ENCODE measurements at regions not wholly inside any gene's neighbourhood (a gene's known extent, or its start where the extent isn't known, plus 50 kb on each side); places are given as distances from the start of the nearest gene placed in this dataset.
"Not testable (repeated sequence)": the region's sequence is repeated elsewhere in the genome, so short reads cannot be mapped to it uniquely, and the experiment has no call there.

DNA sequence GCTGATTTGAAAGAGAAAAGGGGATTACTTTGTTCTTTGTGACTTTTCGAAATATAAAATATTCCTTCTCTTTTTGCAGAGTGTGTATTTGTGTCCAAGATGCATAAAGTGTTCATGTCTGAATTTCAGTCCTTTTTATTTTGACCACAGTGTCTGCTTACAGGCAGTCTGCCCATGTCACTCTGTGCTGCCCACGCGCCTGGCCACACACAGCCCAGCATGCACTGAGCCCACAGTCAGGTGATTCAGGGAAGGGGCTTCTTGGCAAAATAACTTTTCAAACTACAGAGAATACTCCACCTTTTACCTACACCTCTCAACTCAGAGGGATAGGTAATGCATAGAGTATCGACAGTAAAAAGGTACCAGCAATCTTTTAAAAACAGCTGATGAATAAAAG, 142.5 kb upstream of the TRPC4 start:
- H3K27me3 Mint-ChIP-seq: no peaks in the 10 kb centered on the region
- H3K36me3 Mint-ChIP-seq (ENCODE audit: low read depth): no peaks in the 10 kb centered on the region
- H3K4me1 Mint-ChIP-seq: no peaks in the 10 kb centered on the region
- no peaks in the 10 kb centered on the region for H3K9me3 Mint-ChIP-seq
- no peak for DNase-seq
- intact Hi-C loops (cut with micrococcal nuclease): no loop called here
- no peak overlapping the region for H3K4me3 Mint-ChIP-seq
- H3K27ac Mint-ChIP-seq: no peak overlapping the region

GRCh38 chr13:38008636-38009035, 139.1 kb upstream of the TRPC4 start:
- Mint-ChIP-seq H3K4me3 (no peak overlapping the region), H3K27me3 (no peaks in the 10 kb centered on the region), H3K9me3 (peaks cover 4% of the 10 kb centered on the region), H3K36me3 (ENCODE audit: low read depth) (no peaks in the 10 kb centered on the region), H3K4me1 (no peaks in the 10 kb centered on the region), H3K27ac (no peak overlapping the region)
- intact Hi-C loops (cut with micrococcal nuclease): no loop called here
- DNase-seq: no peak

GRCh38 chr13:38002606-38003005, 133.0 kb upstream of the TRPC4 start:
- no peaks in the 10 kb centered on the region for H3K36me3 Mint-ChIP-seq (ENCODE audit: low read depth)
- H3K27ac Mint-ChIP-seq: no peak overlapping the region
- intact Hi-C loops (cut with micrococcal nuclease): no loop called here
- no peak overlapping the region for H3K4me3 Mint-ChIP-seq
- H3K4me1 Mint-ChIP-seq: no peaks in the 10 kb centered on the region
- peaks cover 4% of the 10 kb centered on the region for H3K9me3 Mint-ChIP-seq
- DNase-seq: no peak
- H3K27me3 Mint-ChIP-seq: no peaks in the 10 kb centered on the region

GRCh38 chr13:37997641-37998040, 128.1 kb upstream of the TRPC4 start:
- H3K9me3 Mint-ChIP-seq: no peaks in the 10 kb centered on the region
- no peak overlapping the region for H3K27ac Mint-ChIP-seq
- intact Hi-C loops (cut with micrococcal nuclease): no loop called here
- no peaks in the 10 kb centered on the region for H3K36me3 Mint-ChIP-seq (ENCODE audit: low read depth)
- no peaks in the 10 kb centered on the region for H3K4me1 Mint-ChIP-seq
- H3K27me3 Mint-ChIP-seq: no peaks in the 10 kb centered on the region
- no peak overlapping the region for H3K4me3 Mint-ChIP-seq
- no peak for DNase-seq

- H3K36me3 Mint-ChIP-seq (ENCODE audit: low read depth): no peaks in the 10 kb centered on the region
- no peaks in the 10 kb centered on the region for H3K9me3 Mint-ChIP-seq
- DNase-seq: no peak
- intact Hi-C loops (cut with micrococcal nuclease): no loop called here
- H3K27ac Mint-ChIP-seq: no peak overlapping the region
- H3K4me3 Mint-ChIP-seq: no peak overlapping the region
- no peaks in the 10 kb centered on the region for H3K4me1 Mint-ChIP-seq
- H3K27me3 Mint-ChIP-seq: no peaks in the 10 kb centered on the region
Measured at GRCh38 chr13:37995092-37995491, 125.5 kb upstream of the TRPC4 start.

DNA sequence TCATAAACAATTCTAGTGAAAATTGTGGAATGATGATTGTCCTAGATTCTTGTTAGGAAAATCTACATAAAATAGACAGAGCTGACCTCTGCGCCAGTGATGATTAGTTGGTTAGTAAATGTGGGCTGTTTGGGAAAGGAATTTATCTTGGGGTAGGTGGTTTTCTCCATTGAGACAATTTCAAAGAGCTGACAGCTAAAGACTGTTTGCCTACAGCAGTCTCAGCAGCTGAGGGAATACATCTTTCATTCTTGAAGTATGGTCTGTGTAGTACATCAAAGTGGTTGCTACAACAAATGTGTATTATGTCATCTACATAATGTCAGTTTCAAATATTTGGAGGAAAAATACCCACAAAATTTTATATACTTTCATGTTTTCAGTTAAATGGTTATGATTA, 117.2 kb upstream of the TRPC4 start:
- DNase-seq: no peak
- H3K36me3 Mint-ChIP-seq (ENCODE audit: low read depth): no peaks in the 10 kb centered on the region
- intact Hi-C loops (cut with micrococcal nuclease): no loop called here
- no peaks in the 10 kb centered on the region for H3K27me3 Mint-ChIP-seq
- no peaks in the 10 kb centered on the region for H3K4me1 Mint-ChIP-seq
- no peak overlapping the region for H3K27ac Mint-ChIP-seq
- no peak overlapping the region for H3K4me3 Mint-ChIP-seq
- no peaks in the 10 kb centered on the region for H3K9me3 Mint-ChIP-seq

DNA sequence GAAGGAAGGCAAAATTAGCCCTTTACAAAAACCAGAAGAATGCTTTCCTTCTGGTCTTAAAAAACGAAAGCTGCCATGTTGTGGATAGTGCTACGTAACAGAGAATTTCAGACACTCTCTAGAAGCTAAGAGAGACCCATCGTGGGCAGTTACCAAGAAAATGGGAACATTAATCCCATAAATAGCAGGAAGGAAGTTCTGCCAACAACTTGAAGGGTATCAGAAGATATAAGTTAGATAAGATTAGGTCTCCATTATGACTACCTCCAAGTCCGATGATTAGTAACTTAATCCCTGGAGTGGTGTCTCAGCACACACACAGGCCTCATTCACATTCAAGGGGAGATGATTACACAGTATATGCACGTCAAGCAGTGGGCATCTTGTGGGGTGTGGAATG, 115.7 kb upstream of the TRPC4 start:
- Mint-ChIP-seq H3K4me1 (no peaks in the 10 kb centered on the region), H3K27ac (no peak overlapping the region), H3K27me3 (no peaks in the 10 kb centered on the region), H3K36me3 (ENCODE audit: low read depth) (no peaks in the 10 kb centered on the region), H3K4me3 (no peak overlapping the region), H3K9me3 (no peaks in the 10 kb centered on the region)
- intact Hi-C loops (cut with micrococcal nuclease): no loop called here
- DNase-seq: no peak

GRCh38 chr13:37984357-37984756, 114.8 kb upstream of the TRPC4 start:
- Mint-ChIP-seq H3K4me3 (no peak overlapping the region), H3K27ac (no peak overlapping the region), H3K9me3 (no peaks in the 10 kb centered on the region), H3K4me1 (no peaks in the 10 kb centered on the region), H3K36me3 (ENCODE audit: low read depth) (no peaks in the 10 kb centered on the region), H3K27me3 (no peaks in the 10 kb centered on the region)
- DNase-seq: no peak
- intact Hi-C loops (cut with micrococcal nuclease): no loop called here

DNA sequence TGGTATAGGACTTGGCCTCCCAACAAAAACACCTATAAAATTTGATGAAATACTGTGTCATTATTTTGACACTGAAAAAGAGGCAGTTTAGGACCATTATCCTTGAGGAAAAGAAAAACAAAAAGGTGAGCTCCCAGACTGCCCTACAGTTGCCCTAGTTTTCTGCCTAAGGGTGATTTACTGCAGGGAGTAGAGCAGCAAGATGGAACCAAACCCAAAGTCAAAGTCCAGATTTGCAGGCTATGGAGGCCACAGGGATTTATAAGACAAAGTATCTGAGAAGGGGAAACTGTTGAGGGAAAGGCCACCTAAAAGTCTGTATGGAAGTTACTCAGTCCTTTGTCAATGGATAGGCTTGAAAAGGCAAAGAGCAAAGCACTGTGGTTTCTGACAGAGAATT, 112.4 kb upstream of the TRPC4 start:
- intact Hi-C loops (cut with micrococcal nuclease): no loop called here
- Mint-ChIP-seq H3K4me3 (no peak overlapping the region), H3K4me1 (no peaks in the 10 kb centered on the region)

GRCh38 chr13:37978680-37979079, 109.1 kb upstream of the TRPC4 start:
- Mint-ChIP-seq H3K4me1 (no peaks in the 10 kb centered on the region), H3K36me3 (ENCODE audit: low read depth) (no peaks in the 10 kb centered on the region), H3K27me3 (no peaks in the 10 kb centered on the region), H3K27ac (no peak overlapping the region), H3K9me3 (no peaks in the 10 kb centered on the region), H3K4me3 (no peak overlapping the region)
- intact Hi-C loops (cut with micrococcal nuclease): no loop called here
- DNase-seq: no peak

More for the DNA sequence above, 112.4 kb upstream of the TRPC4 start:
- H3K36me3 Mint-ChIP-seq (ENCODE audit: low read depth): no peaks in the 10 kb centered on the region
- H3K27ac Mint-ChIP-seq: no peak overlapping the region
- no peaks in the 10 kb centered on the region for H3K27me3 Mint-ChIP-seq
- DNase-seq: no peak
- no peaks in the 10 kb centered on the region for H3K9me3 Mint-ChIP-seq

DNA sequence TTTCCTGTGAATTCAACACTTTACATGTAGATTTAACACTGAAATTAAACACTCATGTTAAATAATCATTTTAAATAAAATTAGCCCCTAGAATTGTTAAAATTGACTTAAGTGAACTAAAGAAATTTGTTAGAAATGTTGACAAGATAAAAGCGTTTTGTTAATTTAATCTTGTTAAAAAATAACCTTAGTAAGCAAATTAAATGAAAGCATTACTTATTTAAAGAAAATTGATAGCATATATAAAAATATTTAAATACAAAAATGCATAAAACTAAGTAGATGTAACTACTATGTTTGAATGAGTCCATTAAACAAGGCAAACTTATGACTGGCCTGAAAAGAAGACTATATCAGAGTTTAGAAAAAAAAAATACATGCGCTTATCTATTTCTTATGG, 99.0 kb upstream of the TRPC4 start:
- H3K4me1 Mint-ChIP-seq: no peaks in the 10 kb centered on the region
- intact Hi-C loops (cut with micrococcal nuclease): no loop called here

DNA sequence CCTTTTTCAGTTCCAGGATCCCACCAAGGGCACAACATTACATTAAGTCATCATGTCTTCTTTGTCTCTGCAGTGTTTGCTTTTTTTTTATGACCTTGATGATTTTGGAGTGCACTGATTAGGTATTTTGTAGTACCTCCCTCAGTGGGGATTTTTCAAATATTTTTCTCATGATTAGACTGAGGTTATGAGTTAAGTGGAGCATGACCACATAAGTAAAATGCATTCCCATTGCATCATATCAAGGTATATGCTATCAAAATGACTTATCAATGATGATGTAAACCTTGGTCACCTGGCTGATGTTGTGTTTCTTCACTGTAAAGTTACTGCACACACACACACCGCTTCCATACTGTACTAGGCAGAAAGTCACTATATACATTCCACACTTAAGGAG, 96.7 kb upstream of the TRPC4 start:
- Mint-ChIP-seq H3K4me3 (no peak overlapping the region), H3K36me3 (ENCODE audit: low read depth) (no peaks in the 10 kb centered on the region), H3K9me3 (no peaks in the 10 kb centered on the region), H3K27ac (no peak overlapping the region), H3K4me1 (no peaks in the 10 kb centered on the region), H3K27me3 (no peaks in the 10 kb centered on the region)
- intact Hi-C loops (cut with micrococcal nuclease): no loop called here
- no peak for DNase-seq

More for the DNA sequence above, 99.0 kb upstream of the TRPC4 start:
- Mint-ChIP-seq H3K27me3 (no peaks in the 10 kb centered on the region), H3K9me3 (no peaks in the 10 kb centered on the region), H3K4me3 (no peak overlapping the region), H3K27ac (no peak overlapping the region), H3K36me3 (ENCODE audit: low read depth) (no peaks in the 10 kb centered on the region)
- DNase-seq: no peak

GRCh38 chr13:37960427-37960826, 90.9 kb upstream of the TRPC4 start:
- H3K36me3 Mint-ChIP-seq (ENCODE audit: low read depth): no peaks in the 10 kb centered on the region
- no peak overlapping the region for H3K4me3 Mint-ChIP-seq
- no peaks in the 10 kb centered on the region for H3K27me3 Mint-ChIP-seq
- no peak for DNase-seq
- H3K9me3 Mint-ChIP-seq: no peaks in the 10 kb centered on the region
- intact Hi-C loops (cut with micrococcal nuclease): no loop called here
- no peak overlapping the region for H3K27ac Mint-ChIP-seq
- H3K4me1 Mint-ChIP-seq: no peaks in the 10 kb centered on the region

DNA sequence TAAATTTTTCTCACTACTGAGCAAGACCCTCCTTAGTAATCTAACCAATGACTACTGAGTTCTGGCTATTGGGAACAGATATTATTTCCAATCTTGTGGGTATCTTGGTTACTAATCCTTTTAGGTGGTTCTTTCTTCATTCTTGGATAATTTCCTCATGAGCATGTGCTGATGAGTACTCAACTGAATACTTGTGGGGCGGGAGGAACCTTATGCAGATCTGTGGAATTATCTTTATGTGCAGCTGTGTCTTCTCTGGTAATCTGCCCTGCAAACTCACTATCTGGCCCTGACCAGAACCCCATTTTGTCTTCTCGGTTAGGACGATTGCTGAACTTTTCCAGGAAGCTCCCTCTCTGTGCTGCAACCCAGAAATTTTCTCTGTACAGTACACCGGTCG, 89.7 kb upstream of the TRPC4 start:
- Mint-ChIP-seq H3K27ac (no peak overlapping the region), H3K9me3 (no peaks in the 10 kb centered on the region), H3K36me3 (ENCODE audit: low read depth) (no peaks in the 10 kb centered on the region), H3K27me3 (no peaks in the 10 kb centered on the region), H3K4me3 (no peak overlapping the region), H3K4me1 (no peaks in the 10 kb centered on the region)
- no peak for DNase-seq
- intact Hi-C loops (cut with micrococcal nuclease): no loop called here

DNA sequence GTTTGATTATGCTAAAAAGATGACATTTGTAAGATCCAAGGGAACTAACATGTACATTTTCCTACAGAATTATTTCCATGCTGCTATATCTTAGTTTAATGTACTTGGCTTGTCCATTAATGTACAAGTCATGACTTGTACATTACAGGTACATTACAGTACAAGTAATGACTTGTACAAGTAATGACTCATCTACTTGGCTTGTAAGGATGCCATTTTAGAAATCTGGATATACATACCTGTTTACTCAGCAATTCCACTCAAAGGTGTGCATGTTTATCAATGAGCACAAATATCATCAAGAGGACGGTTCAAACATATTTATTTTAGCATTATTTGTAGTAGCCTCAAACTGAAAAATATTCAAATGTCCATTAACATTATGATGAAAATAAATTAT, 87.0 kb upstream of the TRPC4 start:
- Mint-ChIP-seq H3K4me3 (no peak overlapping the region), H3K36me3 (ENCODE audit: low read depth) (no peaks in the 10 kb centered on the region), H3K27ac (no peak overlapping the region), H3K9me3 (no peaks in the 10 kb centered on the region), H3K4me1 (no peaks in the 10 kb centered on the region), H3K27me3 (no peaks in the 10 kb centered on the region)
- intact Hi-C loops (cut with micrococcal nuclease): no loop called here
- no peak for DNase-seq

- H3K9me3 Mint-ChIP-seq; H3K4me3 Mint-ChIP-seq; intact Hi-C loops (cut with micrococcal nuclease); H3K36me3 Mint-ChIP-seq (ENCODE audit: low read depth); H3K4me1 Mint-ChIP-seq; H3K27ac Mint-ChIP-seq; H3K27me3 Mint-ChIP-seq; DNase-seq: not testable (repeated sequence)
Measured at GRCh38 chr13:37954597-37954996, 85.0 kb upstream of the TRPC4 start.
